Calu3 (cell line): ENCODE measurements at regions not wholly inside any gene's neighbourhood (a gene's known extent, or its start where the extent isn't known, plus 50 kb on each side); places are given as distances from the start of the nearest gene placed in this dataset.

ENCODE experiments used
- BruUV-seq: library from RNA; stranded (reverse); fragments of 400-500 nt; replicated peaks from 2 replicates; lab custom pipeline; 2021; lab: Mats Ljungman, UMichigan
- CTCF ChIA-PET: fragments of 300-600 bp; sonication (Branson Sonifier 250); formaldehyde crosslinking; loops from one replicate; lab custom pipeline; 2022; ENCODE audit warnings: antibody characterized with exemption; lab: Charles Lee
- DNase-seq: peaks from one replicate; pipeline ENCODE4 v3.0.0; 2022
- H3K27ac Mint-ChIP-seq: one replicate; pipeline ENCODE4 v1.8.0; 2022; ENCODE audit warnings: mixed read lengths; ENCODE audit not compliant: unreplicated experiment
- H3K27me3 Mint-ChIP-seq: one replicate; pipeline ENCODE4 v1.8.0; 2022; ENCODE audit warnings: mixed read lengths; ENCODE audit not compliant: unreplicated experiment
- H3K36me3 Mint-ChIP-seq: one replicate; pipeline ENCODE4 v1.8.0; 2022; ENCODE audit warnings: mild to moderate bottlenecking, moderate library complexity, mixed read lengths; ENCODE audit not compliant: insufficient read depth, unreplicated experiment
- H3K4me1 Mint-ChIP-seq: one replicate; pipeline ENCODE4 v1.8.0; 2022; ENCODE audit warnings: mild to moderate bottlenecking, low read depth, mixed read lengths; ENCODE audit not compliant: unreplicated experiment
- H3K4me3 Mint-ChIP-seq: one replicate; pipeline ENCODE4 v1.8.0; 2022; ENCODE audit warnings: mild to moderate bottlenecking, low read depth, moderate library complexity, mixed read lengths; ENCODE audit not compliant: unreplicated experiment
- H3K9me3 Mint-ChIP-seq: one replicate; pipeline ENCODE4 v1.8.0; 2022; ENCODE audit warnings: low read depth, mixed read lengths; ENCODE audit not compliant: unreplicated experiment
- intact Hi-C: fragments of 100-400 bp; cut with micrococcal nuclease; formaldehyde crosslinking; loops from one replicate; pipeline ENCODE4 v1.10.0; 2022; ENCODE audit not compliant: unreplicated experiment
- TF ChIP-seq, protein P1 (sequence below): fragments of 200-600 bp; IDR thresholded peaks from one replicate; pipeline ENCODE4 v1.8.0; 2022; ENCODE audit warnings: antibody characterized with exemption; ENCODE audit not compliant: unreplicated experiment

DNA sequence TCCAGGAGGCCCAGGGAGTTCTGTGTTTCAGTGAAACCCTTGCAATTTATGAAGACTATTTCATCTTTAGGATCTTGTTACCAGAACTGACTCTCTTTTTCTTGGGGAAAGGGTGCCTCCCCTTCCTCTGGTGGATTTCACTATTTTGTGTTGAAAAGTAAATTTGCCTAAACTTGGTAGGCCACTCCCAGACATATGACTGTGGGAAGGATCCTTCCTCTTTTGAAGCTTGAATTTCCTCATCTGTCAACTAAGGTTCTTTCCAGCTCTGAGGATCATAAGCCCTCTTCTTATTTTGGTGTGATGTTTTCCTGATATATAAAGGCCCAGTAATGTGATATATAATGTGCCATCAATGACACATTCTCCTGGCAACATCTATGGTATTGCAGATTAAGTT, 59.1 kb upstream of the ZFAND5 start:
- intact Hi-C loops, result no loop called here
- H3K4me1 Mint-ChIP-seq, result no peaks in the 10 kb centered on the region
- DNase-seq, result no peak
- no peak overlapping the region for H3K27ac Mint-ChIP-seq
- BruUV-seq, result no TSS peak
- H3K4me3 Mint-ChIP-seq, result no peak overlapping the region
- no peaks in the 10 kb centered on the region for H3K27me3 Mint-ChIP-seq
- TF ChIP-seq, protein P1, sequence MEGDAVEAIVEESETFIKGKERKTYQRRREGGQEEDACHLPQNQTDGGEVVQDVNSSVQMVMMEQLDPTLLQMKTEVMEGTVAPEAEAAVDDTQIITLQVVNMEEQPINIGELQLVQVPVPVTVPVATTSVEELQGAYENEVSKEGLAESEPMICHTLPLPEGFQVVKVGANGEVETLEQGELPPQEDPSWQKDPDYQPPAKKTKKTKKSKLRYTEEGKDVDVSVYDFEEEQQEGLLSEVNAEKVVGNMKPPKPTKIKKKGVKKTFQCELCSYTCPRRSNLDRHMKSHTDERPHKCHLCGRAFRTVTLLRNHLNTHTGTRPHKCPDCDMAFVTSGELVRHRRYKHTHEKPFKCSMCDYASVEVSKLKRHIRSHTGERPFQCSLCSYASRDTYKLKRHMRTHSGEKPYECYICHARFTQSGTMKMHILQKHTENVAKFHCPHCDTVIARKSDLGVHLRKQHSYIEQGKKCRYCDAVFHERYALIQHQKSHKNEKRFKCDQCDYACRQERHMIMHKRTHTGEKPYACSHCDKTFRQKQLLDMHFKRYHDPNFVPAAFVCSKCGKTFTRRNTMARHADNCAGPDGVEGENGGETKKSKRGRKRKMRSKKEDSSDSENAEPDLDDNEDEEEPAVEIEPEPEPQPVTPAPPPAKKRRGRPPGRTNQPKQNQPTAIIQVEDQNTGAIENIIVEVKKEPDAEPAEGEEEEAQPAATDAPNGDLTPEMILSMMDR, result no peak
- H3K36me3 Mint-ChIP-seq, result peaks cover 3% of the 10 kb centered on the region
- no peaks in the 10 kb centered on the region for H3K9me3 Mint-ChIP-seq
- CTCF ChIA-PET, result no interaction called here

- intact Hi-C loops, result no loop called here
- H3K4me1 Mint-ChIP-seq, result no peaks in the 10 kb centered on the region
- TF ChIP-seq, protein P1, result no peak
- BruUV-seq, result no TSS peak
- peaks cover 3% of the 10 kb centered on the region for H3K36me3 Mint-ChIP-seq
- no peaks in the 10 kb centered on the region for H3K9me3 Mint-ChIP-seq
- no peak overlapping the region for H3K27ac Mint-ChIP-seq
- CTCF ChIA-PET, result interaction anchor here (0.6 kb wide), 1 partner anchor 9 kb away, joined by 3 read pairs; no protein-coding TSS in a partner anchor
- no peak for DNase-seq
- no peaks in the 10 kb centered on the region for H3K27me3 Mint-ChIP-seq
- no peak overlapping the region for H3K4me3 Mint-ChIP-seq
Measured at GRCh38 chr9:72422214-72422613, 57.2 kb upstream of the ZFAND5 start.

GRCh38 chr9:72420783-72421182, 55.8 kb upstream of the ZFAND5 start:
- TF ChIP-seq, protein P1, result no peak
- intact Hi-C loops, result no loop called here
- no peaks in the 10 kb centered on the region for H3K4me1 Mint-ChIP-seq
- H3K27ac Mint-ChIP-seq, result no peak overlapping the region
- H3K9me3 Mint-ChIP-seq, result no peaks in the 10 kb centered on the region
- H3K4me3 Mint-ChIP-seq, result no peak overlapping the region
- CTCF ChIA-PET, result interaction anchor here (0.6 to 0.7 kb wide), 2 partner anchors 89 to 460 kb away, joined by 3 read pairs; no protein-coding TSS in a partner anchor
- BruUV-seq, result no TSS peak
- no peaks in the 10 kb centered on the region for H3K27me3 Mint-ChIP-seq
- H3K36me3 Mint-ChIP-seq, result peaks cover 3% of the 10 kb centered on the region
- DNase-seq, result no peak

DNA sequence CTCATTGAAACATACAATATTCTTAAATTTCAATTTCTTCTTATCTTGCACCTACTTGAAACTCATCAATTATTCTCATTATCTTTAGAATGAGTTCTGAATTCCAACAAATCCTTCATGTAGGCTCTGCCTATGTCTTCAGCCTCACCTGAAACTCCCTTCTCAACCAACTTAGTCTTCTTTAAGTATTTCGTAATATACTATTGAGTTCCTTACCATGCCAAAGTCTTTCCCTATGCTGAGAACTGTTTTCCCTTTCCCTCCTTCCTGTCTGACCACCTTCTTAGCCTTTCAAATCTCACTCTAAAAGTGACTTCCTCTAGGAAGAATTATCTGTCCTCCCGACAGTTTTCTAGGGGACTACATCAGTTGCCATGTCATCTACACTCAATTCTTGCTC, 50.9 kb upstream of the ZFAND5 start:
- Mint-ChIP-seq H3K27me3 (no peaks in the 10 kb centered on the region), H3K9me3 (no peaks in the 10 kb centered on the region), H3K4me3 (no peak overlapping the region), H3K4me1 (no peaks in the 10 kb centered on the region), H3K36me3 (no peaks in the 10 kb centered on the region), H3K27ac (no peak overlapping the region)
- intact Hi-C loops, result no loop called here
- CTCF ChIA-PET, result no interaction called here
- TF ChIP-seq, protein P1, result no peak
- no TSS peak for BruUV-seq
- no peak for DNase-seq
